SK-N-SH (cell line): ENCODE measurements at regions not wholly inside any gene's neighbourhood (a gene's known extent, or its start where the extent isn't known, plus 50 kb on each side); places are given as distances from the start of the nearest gene placed in this dataset.

Experiments used
- CTCF ChIP-seq: fragments of 200-600 bp; sonication (generic); IDR thresholded peaks from 2 replicates; pipeline ENCODE4 v1.6.1; 2017; ENCODE audit warnings: antibody characterized with exemption, mild to moderate bottlenecking, moderate library complexity
- EP300 ChIP-seq, 2 experiments: IDR thresholded peaks; 2 replicates each; pipeline versions ENCODE4 v1.4.0 to v1.6.1; 2012; ENCODE audit warnings: borderline replicate concordance in 1 of 2, low read depth in 1 of 2, low read length in 1 of 2
- EZH2phosphoT487 ChIP-seq: fragments of 200-600 bp; sonication (generic); IDR thresholded peaks from 2 replicates; pipeline ENCODE4 v1.6.1; 2017; ENCODE audit warnings: low read depth, mixed run types, mild to moderate bottlenecking, antibody characterized with exemption, moderate library complexity, borderline replicate concordance
- FOSL2 ChIP-seq: IDR thresholded peaks from 2 replicates; pipeline ENCODE4 v1.4.0; 2012; ENCODE audit warnings: low read depth, mild to moderate bottlenecking, moderate library complexity, borderline replicate concordance
- FOXM1 ChIP-seq: IDR thresholded peaks from 2 replicates; pipeline ENCODE4 v1.4.0; 2012; ENCODE audit warnings: low read depth, mild to moderate bottlenecking
- NFIC ChIP-seq: IDR thresholded peaks from 2 replicates; pipeline ENCODE4 v1.4.0; 2012; ENCODE audit warnings: borderline replicate concordance
- POLR2AphosphoS5 ChIP-seq: IDR thresholded peaks from 2 replicates; pipeline ENCODE4 v1.6.1; 2012; ENCODE audit warnings: low read depth, low read length
- RAD21 ChIP-seq: IDR thresholded peaks from 2 replicates; pipeline ENCODE4 v1.6.1; 2012; ENCODE audit warnings: mild to moderate bottlenecking, low read length
- REST ChIP-seq: IDR thresholded peaks from 2 replicates; pipeline ENCODE4 v1.6.1; 2012; ENCODE audit warnings: mild to moderate bottlenecking, low read depth, low read length, moderate library complexity
- RFX5 ChIP-seq: IDR thresholded peaks from 2 replicates; pipeline ENCODE4 v1.6.1; 2012; ENCODE audit warnings: mild to moderate bottlenecking, improper control_type of control experiment, low read length
- SMC3 ChIP-seq: IDR thresholded peaks from 2 replicates; pipeline ENCODE4 v1.6.1; 2012; ENCODE audit warnings: low read depth, low read length, improper control_type of control experiment
- TAF1 ChIP-seq: IDR thresholded peaks from 2 replicates; pipeline ENCODE4 v1.6.1; 2012; ENCODE audit warnings: low read depth, mild to moderate bottlenecking, low read length, moderate library complexity, borderline replicate concordance
- TEAD4 ChIP-seq: IDR thresholded peaks from 2 replicates; pipeline ENCODE4 v1.4.0; 2012; ENCODE audit warnings: mild to moderate bottlenecking, borderline replicate concordance; ENCODE audit not compliant: insufficient read depth
- USF2 ChIP-seq: fragments of 150-350 bp; IDR thresholded peaks from 2 replicates; pipeline ENCODE4 v1.6.1; 2017; ENCODE audit warnings: antibody characterized with exemption, low read length, low read depth, borderline replicate concordance

GRCh38 chr1:29447368-29447767 is 211.0 kb downstream of the PTPRU start:
- TF ChIP-seq POLR2AphosphoS5: no peak
- no peak for TF ChIP-seq CTCF
- TF ChIP-seq USF2: no peak
- TF ChIP-seq RAD21: peak; percentile 2; the same call in 1 of the 2 replicates
- TF ChIP-seq TAF1: no peak
- no peak for TF ChIP-seq FOXM1
- peak in 1 of 2 experiments; percentile 73; a peak in 1 of 4 replicates for TF ChIP-seq EP300 (IDR thresholded peaks at IDR 0.05; ENCODE audit: borderline replicate concordance in 1 of 2, low read depth in 1 of 2, low read length in 1 of 2)
- TF ChIP-seq RFX5: no peak
- TF ChIP-seq NFIC: no peak
- TF ChIP-seq EZH2phosphoT487: no peak
- no peak for TF ChIP-seq REST
- TF ChIP-seq SMC3: no peak
- TF ChIP-seq TEAD4: no peak
- TF ChIP-seq FOSL2: no peak
